Trophoblast cell (in vitro differentiated cells and primary cell): ENCODE measurements at regions not wholly inside any gene's neighbourhood (a gene's known extent, or its start where the extent isn't known, plus 50 kb on each side); places are given as distances from the start of the nearest gene placed in this dataset.

Experiments
- DNase-seq, 2 donors: peaks; one replicate each; pipeline ENCODE4 v3.0.0-alpha.2; 2016
- H2AFZ ChIP-seq: 2 replicates; pipeline ENCODE4 v1.6.1; 2013; ENCODE audit warnings: low read length, moderate library complexity, mild to moderate bottlenecking; ENCODE audit not compliant: insufficient read depth, poor library complexity
- H2AK5ac ChIP-seq: 2 replicates; pipeline ENCODE4 v1.6.1; 2013; ENCODE audit warnings: mild to moderate bottlenecking, low read length
- H2BK120ac ChIP-seq: 2 replicates; pipeline ENCODE4 v1.6.1; 2013; ENCODE audit warnings: low read length, mild to moderate bottlenecking, moderate library complexity; ENCODE audit not compliant: insufficient read depth, poor library complexity
- H2BK12ac ChIP-seq: 2 replicates; pipeline ENCODE4 v1.6.1; 2013; ENCODE audit warnings: mild to moderate bottlenecking, low read length, moderate library complexity
- H2BK5ac ChIP-seq: 2 replicates; pipeline ENCODE4 v1.6.1; 2013; ENCODE audit warnings: low read length, low read depth, moderate library complexity, mild to moderate bottlenecking; ENCODE audit not compliant: poor library complexity
- H3K14ac ChIP-seq: 2 replicates; pipeline ENCODE4 v1.6.1; 2013; ENCODE audit warnings: mild to moderate bottlenecking, low read length
- H3K18ac ChIP-seq: 2 replicates; pipeline ENCODE4 v1.6.1; 2013; ENCODE audit warnings: mild to moderate bottlenecking, low read length
- H3K23ac ChIP-seq: 2 replicates; pipeline ENCODE4 v1.6.1; 2013; ENCODE audit warnings: low read length
- H3K27ac ChIP-seq: 2 replicates; pipeline ENCODE4 v1.5.1; 2013; ENCODE audit warnings: low read depth, mild to moderate bottlenecking, inconsistent platforms, low read length, moderate library complexity
- H3K27me3 ChIP-seq: 2 replicates; pipeline ENCODE4 v1.6.1; 2013; ENCODE audit warnings: inconsistent platforms, mild to moderate bottlenecking, low read length, moderate library complexity; ENCODE audit not compliant: insufficient read depth
- H3K36me3 ChIP-seq, 2 experiments: 1 replicate in 1 of 2; 2 replicates in 1 of 2; pipeline ENCODE4 v1.6.1; 2013; ENCODE audit warnings: low read length in 2 of 2, mild to moderate bottlenecking in 2 of 2, moderate library complexity in 1 of 2; ENCODE audit not compliant: insufficient read depth in 2 of 2, control insufficient read depth in 1 of 2
- H3K4ac ChIP-seq: 2 replicates; pipeline ENCODE4 v1.6.1; 2013; ENCODE audit warnings: low read depth, mild to moderate bottlenecking, low read length, moderate library complexity
- H3K4me1 ChIP-seq, 2 experiments: 1 replicate in 1 of 2; 2 replicates in 1 of 2; pipeline ENCODE4 v1.6.1; 2013; ENCODE audit warnings: low read length in 2 of 2, mild to moderate bottlenecking in 2 of 2, moderate library complexity in 1 of 2; ENCODE audit not compliant: insufficient read depth in 2 of 2, control insufficient read depth in 1 of 2
- H3K4me2 ChIP-seq: 2 replicates; pipeline ENCODE4 v1.6.1; 2013; ENCODE audit warnings: inconsistent platforms, mild to moderate bottlenecking, low read length, moderate library complexity
- H3K4me3 ChIP-seq: 2 replicates; pipeline ENCODE4 v1.5.1; 2013; ENCODE audit warnings: mild to moderate bottlenecking, low read depth, low read length, inconsistent platforms
- H3K79me1 ChIP-seq: one replicate; pipeline ENCODE4 v1.6.1; 2013; ENCODE audit warnings: low read length
- H3K79me2 ChIP-seq: 2 replicates; pipeline ENCODE4 v1.6.1; 2013; ENCODE audit warnings: low read length, mild to moderate bottlenecking; ENCODE audit not compliant: control insufficient read depth, insufficient read depth, poor library complexity
- H3K9ac ChIP-seq: 2 replicates; pipeline ENCODE4 v1.6.1; 2013; ENCODE audit warnings: mild to moderate bottlenecking, low read length
- H3K9me3 ChIP-seq: 2 replicates; pipeline ENCODE4 v1.6.1; 2013; ENCODE audit warnings: low read depth, mild to moderate bottlenecking, control low read depth, inconsistent platforms, low read length; ENCODE audit not compliant: insufficient read depth
- H4K12ac ChIP-seq: 2 replicates; pipeline ENCODE4 v1.6.1; 2013; ENCODE audit warnings: low read depth, mild to moderate bottlenecking, low read length, moderate library complexity
- H4K8ac ChIP-seq: 2 replicates; pipeline ENCODE4 v1.6.1; 2013; ENCODE audit warnings: low read depth, mild to moderate bottlenecking, low read length, moderate library complexity
- H4K91ac ChIP-seq: one replicate; pipeline ENCODE4 v1.6.1; 2013; ENCODE audit warnings: low read depth, mild to moderate bottlenecking, low read length, moderate library complexity
- WGBS: extraction: QIAGEN DNeasy Blood & Tissue Kit; methylation state at CpG from one replicate; pipeline ENCODE4 v1.1.7; 2013; ENCODE audit warnings: missing lambda C conversion rate; ENCODE audit not compliant: insufficient read length, insufficient coverage; ENCODE audit errors: extremely low coverage; 5-methylcytosine and 5-hydroxymethylcytosine counted together

DNA sequence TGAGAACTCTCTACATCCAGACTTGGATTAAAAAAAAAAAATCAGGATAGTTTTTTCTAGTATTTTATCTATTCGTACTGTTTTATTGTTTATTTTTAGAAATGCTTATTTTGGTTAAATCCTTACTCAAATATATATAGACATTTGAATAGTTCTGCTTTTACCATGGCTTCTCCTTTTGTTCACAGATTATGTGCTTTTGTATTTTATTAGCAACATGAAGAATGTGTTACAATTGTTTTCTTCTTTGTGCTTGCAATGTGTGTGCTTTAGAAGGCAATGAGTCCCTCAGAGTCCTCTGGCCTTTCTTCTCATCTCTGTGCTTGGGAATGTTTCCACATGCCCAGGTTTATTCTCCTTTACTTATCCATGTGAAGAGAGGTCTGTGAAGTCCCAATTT lies 324.0 kb downstream of the KCNRG start:
- Histone ChIP-seq H4K12ac (no peak overlapping the region), H3K14ac (no peak overlapping the region), H3K23ac (no peak overlapping the region), H2AK5ac (no peak overlapping the region), H3K18ac (no peak overlapping the region), H2BK12ac (no peak overlapping the region), H3K79me1 (peaks cover 6% of the 10 kb centered on the region), H3K27ac (no peak overlapping the region), H2BK120ac (no peak overlapping the region), H2AFZ (no peak overlapping the region), H3K9ac (no peak overlapping the region), H3K4me1 (peaks cover 6 to 7% of the 10 kb centered on the region in 2 experiments), H3K4ac (no peak overlapping the region), H3K4me3 (no peak overlapping the region), H3K36me3 (no peaks in the 10 kb centered on the region), H3K79me2 (peaks cover 1% of the 10 kb centered on the region), H4K91ac (no peak overlapping the region), H3K27me3 (no peaks in the 10 kb centered on the region), H3K4me2 (no peak overlapping the region), H3K9me3 (no peaks in the 10 kb centered on the region), H2BK5ac (no peak overlapping the region), H4K8ac (no peak overlapping the region)
- WGBS = no CpG with 5 or more reads among the region's 1 CpG
- no peak for DNase-seq

- Histone ChIP-seq H3K79me1 (peaks cover 3% of the 10 kb centered on the region), H3K18ac (no peak overlapping the region), H3K36me3 (no peaks in the 10 kb centered on the region), H3K27ac (no peak overlapping the region), H3K27me3 (no peaks in the 10 kb centered on the region), H2BK5ac (no peak overlapping the region), H3K4ac (no peak overlapping the region), H3K4me1 (peaks cover 3% of the 10 kb centered on the region in 2 experiments), H2AK5ac (no peak overlapping the region), H3K23ac (no peak overlapping the region), H3K79me2 (no peaks in the 10 kb centered on the region), H4K8ac (no peak overlapping the region), H3K9me3 (no peaks in the 10 kb centered on the region), H4K12ac (no peak overlapping the region), H2AFZ (no peak overlapping the region), H4K91ac (no peak overlapping the region), H3K14ac (no peak overlapping the region), H2BK12ac (no peak overlapping the region), H3K9ac (no peak overlapping the region), H3K4me3 (no peak overlapping the region), H3K4me2 (no peak overlapping the region), H2BK120ac (no peak overlapping the region)
- no CpG with 5 or more reads among the region's 4 CpGs for WGBS
- no peak for DNase-seq
Observed at GRCh38 chr13:50340146-50340545, 324.9 kb downstream of the KCNRG start.

DNA sequence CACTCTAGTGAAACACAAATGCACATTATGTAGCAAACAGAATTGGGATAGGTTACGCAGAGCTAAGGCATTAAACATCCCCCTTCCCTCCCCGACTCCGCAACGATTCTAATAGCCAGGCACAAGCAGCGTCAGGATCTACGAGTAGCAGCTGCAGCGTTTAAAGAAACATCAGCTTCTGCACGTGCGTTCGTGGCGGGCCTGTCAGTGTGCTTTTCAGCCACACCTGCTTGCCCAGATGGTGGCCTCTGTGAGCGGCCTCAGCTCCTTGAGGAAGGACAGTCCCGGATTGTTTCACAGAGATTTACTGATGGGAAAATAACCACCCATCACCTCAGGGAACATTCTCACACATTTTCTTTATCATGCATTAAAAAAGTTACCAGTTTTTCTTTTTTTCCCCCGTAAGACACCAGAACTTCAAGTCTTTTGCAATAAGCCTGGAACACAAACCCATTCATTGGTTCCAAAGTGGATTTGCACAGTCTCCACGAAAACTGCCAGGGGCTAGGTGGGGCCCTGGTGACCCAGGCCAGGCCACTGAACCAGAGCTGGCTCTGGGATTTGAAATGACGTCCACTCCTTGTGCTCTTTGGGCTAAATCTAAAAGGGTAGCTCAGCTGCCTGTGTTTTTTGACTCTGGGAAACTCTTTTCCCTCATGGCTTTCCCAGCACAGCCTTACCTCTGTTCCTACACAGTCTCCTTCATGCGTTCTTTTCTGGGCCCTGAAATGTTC lies 325.5 kb downstream of the KCNRG start:
- Histone ChIP-seq H3K27me3 (no peaks in the 10 kb centered on the region), H3K23ac (no peak overlapping the region), H3K36me3 (no peaks in the 10 kb centered on the region), H2AFZ (no peak overlapping the region), H2AK5ac (no peak overlapping the region), H3K4me1 (no peaks in the 10 kb centered on the region), H3K27ac (no peak overlapping the region), H3K9ac (no peak overlapping the region), H2BK5ac (no peak overlapping the region), H2BK120ac (no peak overlapping the region), H3K4me3 (no peak overlapping the region), H4K91ac (no peak overlapping the region), H3K18ac (no peak overlapping the region), H3K9me3 (no peaks in the 10 kb centered on the region), H3K4ac (no peak overlapping the region), H3K14ac (no peak overlapping the region), H4K12ac (no peak overlapping the region), H3K79me2 (no peaks in the 10 kb centered on the region), H4K8ac (no peak overlapping the region), H2BK12ac (no peak overlapping the region), H3K4me2 (no peak overlapping the region), H3K79me1 (no peaks in the 10 kb centered on the region)
- WGBS = no CpG with 5 or more reads among the region's 17 CpGs
- DNase-seq = peak in 1 of 2 donors; percentile 22

- Histone ChIP-seq H3K14ac (no peak overlapping the region), H2BK12ac (no peak overlapping the region), H3K27me3 (no peaks in the 10 kb centered on the region), H4K12ac (no peak overlapping the region), H3K36me3 (no peaks in the 10 kb centered on the region), H3K4me1 (no peaks in the 10 kb centered on the region), H2AFZ (no peak overlapping the region), H3K79me1 (no peaks in the 10 kb centered on the region), H3K4me3 (no peak overlapping the region), H3K27ac (no peak overlapping the region), H2BK120ac (no peak overlapping the region), H3K4ac (no peak overlapping the region), H3K79me2 (no peaks in the 10 kb centered on the region), H3K18ac (no peak overlapping the region), H3K9ac (no peak overlapping the region), H3K23ac (no peak overlapping the region), H2BK5ac (no peak overlapping the region), H4K8ac (no peak overlapping the region), H3K4me2 (no peak overlapping the region), H2AK5ac (no peak overlapping the region), H4K91ac (no peak overlapping the region), H3K9me3 (no peaks in the 10 kb centered on the region)
- DNase-seq = no peak
- no CpG with 5 or more reads among the region's 2 CpGs for WGBS
Observed at GRCh38 chr13:50341526-50341925, 326.3 kb downstream of the KCNRG start.
